GM19035 (cell line): ENCODE measurements at regions not wholly inside any gene's neighbourhood (a gene's known extent, or its start where the extent isn't known, plus 50 kb on each side); places are given as distances from the start of the nearest gene placed in this dataset.
"Not testable (repeated sequence)": the region's sequence is repeated elsewhere in the genome, so short reads cannot be mapped to it uniquely, and the experiment has no call there.

Source experiments
- ATAC-seq: cut with Tn5 transposase; IDR thresholded peaks from one replicate; pipeline ENCODE4 v1.9.1; 2021; ENCODE audit not compliant: unreplicated experiment

DNA sequence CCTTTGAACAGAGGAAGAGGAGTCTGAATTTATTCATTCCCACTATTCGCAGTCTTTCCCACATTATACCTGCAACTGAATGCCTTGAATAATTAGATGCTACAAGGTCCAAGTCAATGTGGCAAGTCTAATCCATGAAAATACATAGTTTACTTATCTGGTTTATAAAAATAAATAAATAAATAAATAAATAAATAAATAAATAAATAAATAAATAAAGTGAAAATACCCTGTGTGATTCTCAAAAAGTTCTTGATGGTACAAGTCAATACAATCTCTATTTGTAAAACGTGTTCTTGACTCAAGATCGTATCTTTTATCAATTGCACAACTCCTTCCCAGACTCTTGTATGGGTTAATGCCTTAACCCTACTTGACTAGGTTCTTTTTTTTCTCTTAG lies 417.7 kb downstream of the ZWINT start:
- ATAC-seq: no peak

DNA sequence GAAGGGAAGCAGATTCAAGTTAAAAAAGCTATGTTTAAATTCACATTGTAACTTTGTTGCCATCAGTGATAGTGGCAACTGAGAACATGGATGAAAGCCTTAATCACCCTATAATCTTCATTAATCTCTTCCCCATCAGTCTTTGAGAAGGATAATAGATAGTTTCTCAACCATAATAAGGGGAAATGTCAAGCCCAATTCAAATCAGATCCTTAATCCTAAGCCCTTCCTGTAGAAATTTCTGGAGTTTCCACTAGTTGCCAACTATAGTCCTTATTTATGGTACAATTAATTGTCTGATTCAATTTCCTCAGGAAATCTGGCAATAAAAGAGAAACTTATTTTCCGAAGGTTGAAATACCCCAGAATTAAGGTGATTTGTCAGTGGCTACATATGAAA lies 431.8 kb downstream of the ZWINT start:
- ATAC-seq: no peak

DNA sequence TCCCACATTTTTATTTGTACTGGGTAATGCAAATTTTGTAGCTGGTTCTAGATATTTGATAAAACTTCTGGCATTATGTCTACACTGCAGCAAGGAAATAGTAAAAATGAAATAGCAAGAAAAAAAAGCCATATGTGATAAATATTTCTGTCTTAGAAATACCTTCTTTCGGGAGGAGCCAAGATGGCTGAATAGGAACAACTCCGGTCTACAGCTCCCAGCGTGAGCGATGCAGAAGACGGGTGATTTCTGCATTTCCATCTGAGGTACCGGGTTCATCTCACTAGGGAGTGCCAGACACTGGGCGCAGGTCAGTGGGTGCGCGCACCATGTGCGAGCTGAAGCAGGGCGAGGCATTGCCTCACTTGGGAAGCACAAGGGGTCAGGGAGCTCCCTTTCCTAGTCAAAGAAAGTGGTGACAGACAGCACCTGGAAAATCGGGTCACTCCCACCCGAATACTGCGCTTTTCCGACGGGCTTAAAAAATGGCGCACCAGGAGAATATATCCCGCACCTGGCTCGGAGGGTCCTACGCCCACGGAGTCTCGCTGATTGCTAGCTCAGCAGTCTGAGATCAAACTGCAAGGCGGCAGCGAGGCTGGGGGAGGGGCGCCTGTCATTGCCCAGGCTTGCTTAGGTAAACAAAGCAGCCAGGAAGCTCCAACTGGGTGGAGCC lies 461.4 kb downstream of the ZWINT start:
- not testable (repeated sequence) for ATAC-seq

DNA sequence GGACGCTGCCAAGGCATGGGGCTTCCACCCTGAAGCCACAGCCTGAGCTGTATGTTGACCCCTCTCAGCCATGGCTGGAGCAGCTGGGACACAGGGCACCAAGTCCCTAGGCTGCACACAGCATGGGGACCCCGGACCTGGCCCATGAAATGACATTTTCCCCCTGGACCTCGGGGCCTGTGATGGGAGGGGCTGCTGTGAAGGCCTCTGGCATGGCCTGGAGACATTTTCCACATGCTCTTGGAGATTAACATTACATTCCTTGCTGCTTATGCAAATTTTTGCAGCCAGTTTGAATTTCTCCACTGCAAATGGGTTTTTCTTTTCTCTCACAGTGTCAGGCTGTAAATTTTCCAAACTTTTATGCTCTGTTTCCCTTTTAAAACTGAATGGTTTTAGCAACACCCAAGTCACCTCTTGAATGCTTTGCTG lies 463.6 kb downstream of the ZWINT start:
- ATAC-seq: no peak

DNA sequence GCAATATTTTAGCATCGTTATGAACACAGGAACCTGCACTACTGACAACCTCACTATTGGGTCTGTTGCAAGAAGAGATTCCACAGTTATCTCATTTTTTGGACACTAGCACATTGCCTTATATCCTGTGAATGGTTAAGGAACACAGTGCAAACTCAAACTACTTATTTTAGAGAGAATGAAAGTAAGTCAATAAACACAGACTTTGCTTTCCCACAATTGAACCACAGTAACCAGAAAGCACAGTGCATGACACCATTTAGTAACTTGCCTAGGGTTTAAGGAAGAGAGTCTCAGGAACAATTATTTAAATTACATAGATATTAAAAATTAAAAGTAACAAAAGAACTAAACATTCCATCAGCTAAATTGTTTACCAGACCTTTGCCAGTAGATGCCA lies 468.8 kb downstream of the ZWINT start:
- no peak for ATAC-seq

DNA sequence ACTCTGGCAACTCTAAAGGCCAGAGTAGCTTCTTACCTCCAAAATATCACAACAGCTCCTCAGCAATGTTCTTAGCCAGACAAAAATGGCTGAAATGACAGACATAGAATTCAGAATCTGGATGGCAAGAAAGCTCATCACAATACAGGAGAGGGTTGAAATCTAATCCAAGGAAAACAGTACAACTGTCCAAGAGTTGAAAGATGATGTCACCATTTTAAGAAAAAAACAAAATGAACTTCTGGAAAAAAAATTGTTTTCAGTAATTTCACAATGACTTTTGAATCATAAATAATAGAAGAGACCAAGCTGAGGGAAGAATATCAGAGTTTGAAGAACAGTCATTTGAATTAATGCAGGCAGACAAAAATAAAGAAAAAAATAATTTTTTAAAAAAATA lies 479.5 kb downstream of the ZWINT start:
- ATAC-seq: no peak

DNA sequence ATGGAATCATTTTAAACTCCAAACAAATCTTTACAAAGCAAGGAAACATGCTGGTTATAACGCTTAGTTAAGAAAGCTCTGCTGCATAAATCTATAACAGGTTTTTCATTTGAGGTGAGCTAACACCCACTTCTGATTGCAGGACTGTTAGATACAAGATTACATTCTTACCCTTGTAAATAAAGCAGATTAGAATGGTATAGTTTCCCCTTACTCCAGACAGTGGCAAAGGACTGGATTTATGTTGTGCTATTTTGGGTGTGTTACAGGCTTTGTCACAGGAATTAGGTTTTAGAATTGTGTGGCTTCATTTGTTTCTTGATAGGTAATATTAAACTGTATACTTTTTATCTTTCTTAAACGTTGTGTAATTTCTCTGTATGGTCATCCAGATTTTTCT lies 487.6 kb downstream of the ZWINT start:
- no peak for ATAC-seq

DNA sequence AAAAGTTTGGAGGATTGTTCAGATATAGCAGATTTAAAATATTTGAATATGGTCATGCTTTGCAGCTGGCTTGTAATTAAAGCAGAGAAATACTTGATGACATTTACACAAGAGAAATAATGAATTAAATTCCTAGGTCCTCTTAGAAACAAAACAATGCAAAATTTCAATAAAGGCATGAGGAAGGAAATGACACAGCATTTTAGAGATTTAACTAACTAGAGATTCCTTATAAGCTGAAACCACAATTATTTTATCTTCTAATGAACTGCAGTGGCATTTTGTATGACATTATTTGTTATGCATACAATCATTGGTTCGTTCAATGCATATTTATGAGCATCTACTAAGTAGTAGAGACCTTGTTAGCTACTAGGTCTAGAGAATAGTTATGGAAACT lies 490.9 kb downstream of the ZWINT start:
- no peak for ATAC-seq

DNA sequence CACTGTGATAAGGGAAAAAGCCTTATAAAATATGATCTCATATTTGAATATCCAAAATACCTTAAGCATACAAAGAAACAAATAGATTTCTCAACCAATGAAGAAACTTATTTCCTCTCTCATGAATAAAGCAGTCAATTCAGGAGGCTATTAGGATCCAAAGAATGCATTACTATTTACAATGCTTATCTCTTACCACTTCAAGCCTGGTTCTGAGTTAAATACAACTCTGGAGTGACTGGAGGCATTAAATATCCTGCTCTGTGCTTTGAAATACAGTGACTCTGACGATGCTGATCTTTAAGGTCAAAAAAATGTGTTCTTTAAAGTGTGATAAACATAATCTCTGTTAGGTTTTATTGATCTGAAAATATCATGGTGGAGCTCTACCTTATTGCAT lies 493.2 kb downstream of the ZWINT start:
- no peak for ATAC-seq

DNA sequence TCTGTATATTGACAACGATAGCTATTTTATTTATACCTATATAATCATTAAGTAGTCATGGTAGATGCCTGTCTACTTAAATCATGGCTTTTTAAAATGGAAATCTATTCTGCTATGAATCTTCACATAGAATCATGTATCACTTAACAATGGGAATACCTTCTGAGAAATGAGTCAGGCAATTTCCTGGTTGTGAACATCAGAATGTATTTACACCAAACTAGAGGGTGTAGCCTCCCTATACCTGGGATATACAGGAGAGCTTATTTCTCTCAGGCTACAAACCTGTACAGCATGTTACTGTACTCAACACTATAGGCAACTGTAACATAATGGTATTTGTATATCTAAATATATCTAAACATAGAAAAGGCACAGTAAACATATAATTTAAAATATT lies 502.3 kb downstream of the ZWINT start:
- ATAC-seq: no peak

DNA sequence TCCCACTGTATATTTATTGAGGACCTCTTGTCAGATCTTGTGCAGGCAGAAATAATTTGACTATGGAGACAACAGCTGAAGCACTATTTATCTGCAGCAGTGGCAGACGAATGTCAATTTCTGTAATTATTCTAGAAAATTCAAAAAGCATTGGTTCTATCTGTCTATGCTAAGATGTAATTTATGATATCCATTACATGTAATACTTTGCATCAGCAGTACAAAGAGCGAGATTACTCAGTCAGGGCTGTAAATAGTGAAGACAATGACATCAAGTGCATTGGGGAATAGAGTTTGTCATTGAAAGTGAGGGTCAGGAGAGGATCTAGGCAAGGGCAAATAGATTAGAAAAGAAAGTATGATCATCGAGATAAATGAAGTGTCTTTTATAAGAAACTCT lies 508.2 kb downstream of the ZWINT start:
- ATAC-seq: no peak

DNA sequence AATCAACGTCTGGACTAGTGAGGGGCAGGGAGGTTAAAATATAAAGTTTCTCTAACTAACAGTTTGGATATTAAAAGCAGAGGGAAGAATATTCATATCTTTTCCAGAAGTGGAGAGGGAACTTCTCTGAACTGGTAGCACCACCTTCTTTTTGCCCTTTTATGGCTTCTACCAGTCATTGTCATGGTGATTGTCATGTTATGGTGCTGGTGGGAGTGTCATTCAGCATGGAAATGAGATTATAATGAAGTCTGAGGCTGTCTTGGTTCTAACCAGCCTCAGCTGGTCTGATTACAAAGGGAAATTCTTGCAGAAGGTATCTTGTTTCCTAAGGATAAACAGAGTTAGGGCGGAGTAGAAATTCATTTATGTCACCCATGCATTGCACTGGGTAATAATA lies 523.8 kb downstream of the ZWINT start:
- no peak for ATAC-seq

DNA sequence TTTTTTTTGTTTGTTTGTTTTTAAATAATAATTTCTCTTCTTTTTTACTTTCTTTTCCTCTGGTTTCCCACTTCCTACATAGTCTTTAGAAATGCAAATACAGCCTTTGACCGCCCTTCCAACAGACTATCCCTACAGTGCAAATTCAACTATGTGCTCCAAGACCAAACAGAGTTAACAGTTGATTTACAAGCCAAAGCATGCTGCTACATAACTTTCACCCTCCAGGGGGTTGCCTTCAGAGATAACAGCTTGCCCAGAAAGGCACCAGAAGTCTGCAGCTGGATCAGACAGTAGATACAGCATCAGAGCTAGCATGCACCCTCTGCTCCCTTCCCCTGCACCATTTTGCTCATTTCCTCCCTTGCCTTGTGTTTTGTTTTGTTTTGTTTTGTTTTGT lies 539.0 kb downstream of the ZWINT start:
- ATAC-seq: no peak

DNA sequence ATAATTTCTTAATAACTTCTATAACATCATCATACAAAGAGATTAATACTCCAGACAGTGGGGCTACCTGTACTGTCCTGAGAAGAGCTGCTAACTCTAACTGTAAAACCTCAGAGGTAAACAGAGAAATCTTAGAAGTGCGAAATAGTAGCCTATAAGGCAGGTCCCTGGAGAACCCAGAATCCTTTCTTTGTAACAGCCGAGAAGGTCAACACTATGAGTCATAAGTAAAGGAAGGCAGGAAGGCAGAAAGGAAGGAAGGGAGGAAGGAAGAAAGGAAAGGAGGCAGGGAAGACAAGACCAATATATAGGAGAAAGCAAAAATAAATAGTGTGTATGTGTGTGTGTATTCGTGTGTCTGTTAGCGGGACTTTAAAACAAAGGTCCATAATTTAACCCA lies 540.6 kb downstream of the ZWINT start:
- ATAC-seq: no peak

DNA sequence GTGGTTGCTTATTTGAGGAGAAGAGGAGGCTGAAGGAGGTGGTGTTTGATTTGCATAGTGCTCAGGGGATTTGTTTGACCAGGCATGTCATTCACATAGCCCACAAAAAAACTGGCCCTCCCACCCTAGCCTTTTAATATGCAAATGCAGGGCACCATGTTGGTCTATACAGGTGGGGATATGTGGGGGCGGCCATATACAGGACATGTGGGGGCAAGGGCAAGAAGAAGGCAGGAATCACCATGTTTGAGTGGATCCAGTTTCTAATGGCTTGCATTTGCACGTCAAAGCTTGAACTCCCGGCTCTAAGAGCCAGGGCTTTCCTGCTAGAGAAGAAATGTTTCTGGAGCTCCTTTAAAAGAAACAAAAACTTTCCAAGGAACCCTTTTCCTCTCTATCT lies 541.0 kb downstream of the ZWINT start:
- no peak for ATAC-seq

DNA sequence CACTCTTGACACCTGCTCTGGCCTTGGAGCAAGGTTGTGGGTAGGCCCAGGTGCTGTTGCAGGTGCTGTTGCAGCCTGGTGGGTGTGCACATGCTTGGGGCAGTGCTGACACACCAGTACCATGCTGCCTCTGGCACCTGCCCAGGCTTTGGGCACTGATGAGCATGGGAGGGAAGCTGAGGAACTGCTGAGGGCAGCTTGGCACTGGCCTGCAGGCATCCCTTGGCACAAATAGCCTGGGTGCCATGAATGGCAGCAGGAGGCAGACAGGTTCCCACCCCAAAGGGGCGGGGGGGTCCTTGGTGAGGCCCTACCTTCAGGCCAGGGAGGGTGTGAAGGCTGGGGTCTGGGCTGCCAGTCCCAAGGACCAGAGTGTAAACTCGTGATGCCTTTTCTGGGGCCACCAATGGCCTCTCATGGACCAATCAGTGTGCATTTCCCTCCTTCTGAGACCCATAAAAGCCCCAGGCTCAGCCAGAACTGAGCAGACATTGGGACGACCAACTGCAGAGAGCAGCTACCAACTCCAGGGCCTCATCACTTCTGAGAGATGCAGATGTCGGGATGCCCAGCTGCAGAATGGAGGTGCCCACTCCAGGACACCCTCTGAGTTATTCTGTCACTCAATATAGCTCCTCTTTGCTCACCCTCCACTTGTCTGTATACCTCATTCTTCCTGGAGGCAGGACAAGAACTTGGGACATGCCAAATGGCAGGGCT lies 547.4 kb downstream of the ZWINT start:
- no peak for ATAC-seq

DNA sequence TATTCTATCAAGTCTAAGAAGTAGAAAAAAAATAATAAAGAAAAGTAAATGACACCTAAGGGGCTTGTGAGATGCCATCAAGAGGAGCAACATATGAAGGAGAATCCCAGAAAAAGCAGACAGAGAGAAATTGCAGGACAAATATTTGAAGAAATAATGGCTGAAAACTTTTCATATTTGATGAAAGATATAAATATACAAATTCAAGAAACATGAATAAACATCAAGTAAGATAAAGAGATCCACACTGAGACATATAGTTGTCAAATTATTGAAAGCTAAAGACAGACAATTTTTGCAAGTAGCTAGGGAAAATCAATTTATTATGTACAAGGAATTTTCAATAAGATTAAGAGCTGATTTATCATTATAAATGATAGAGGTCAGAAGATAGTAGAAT lies 558.0 kb downstream of the ZWINT start:
- no peak for ATAC-seq

DNA sequence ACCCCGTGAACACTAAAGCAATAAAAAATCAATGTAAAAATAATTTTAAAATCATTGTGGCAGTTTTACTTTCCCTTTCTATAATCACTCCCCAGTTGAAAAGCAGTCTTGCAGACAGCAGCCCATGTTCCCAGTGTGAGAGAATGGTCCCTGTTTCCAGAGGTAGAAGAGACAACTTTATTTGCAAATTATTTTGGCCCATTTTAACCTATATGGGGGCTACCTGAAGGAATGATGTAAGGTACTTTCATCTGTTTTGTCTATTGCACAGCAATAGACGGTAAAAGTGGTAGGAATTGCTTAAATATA lies 559.8 kb downstream of the ZWINT start:
- no peak for ATAC-seq

DNA sequence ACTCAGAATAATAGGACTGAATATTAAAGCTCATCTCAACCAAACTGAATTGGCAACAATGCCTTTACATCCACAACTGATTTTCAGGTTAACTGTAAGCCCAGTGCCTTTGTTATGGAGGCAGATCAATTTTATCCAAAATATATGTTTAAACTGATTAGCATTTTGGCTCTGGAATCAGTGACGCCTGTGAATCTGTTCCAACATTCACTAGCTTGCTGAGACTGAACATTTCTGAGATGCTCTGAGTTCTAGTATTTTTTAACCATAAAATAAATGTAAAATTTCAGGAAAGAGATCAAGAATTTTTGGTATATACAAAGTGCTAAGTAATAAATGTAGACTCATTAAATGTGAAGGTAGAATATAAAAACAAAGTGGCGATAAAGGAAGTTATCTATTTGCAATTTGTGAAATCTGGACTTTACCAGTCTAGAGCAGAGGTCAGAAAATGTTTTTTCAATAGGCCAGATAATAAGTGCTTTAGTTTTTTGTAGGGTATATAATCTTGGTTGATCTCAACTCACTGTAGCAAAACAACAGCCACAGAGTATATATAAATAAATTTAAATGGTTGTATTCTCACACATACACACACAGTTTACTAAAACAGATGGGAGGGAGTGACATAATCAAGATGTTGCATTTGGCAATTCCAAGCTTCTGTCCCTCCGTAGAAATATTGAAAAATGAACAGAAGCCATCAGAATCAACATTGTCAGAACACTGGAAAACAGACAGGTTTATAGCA lies 560.3 kb downstream of the ZWINT start:
- ATAC-seq: no peak

DNA sequence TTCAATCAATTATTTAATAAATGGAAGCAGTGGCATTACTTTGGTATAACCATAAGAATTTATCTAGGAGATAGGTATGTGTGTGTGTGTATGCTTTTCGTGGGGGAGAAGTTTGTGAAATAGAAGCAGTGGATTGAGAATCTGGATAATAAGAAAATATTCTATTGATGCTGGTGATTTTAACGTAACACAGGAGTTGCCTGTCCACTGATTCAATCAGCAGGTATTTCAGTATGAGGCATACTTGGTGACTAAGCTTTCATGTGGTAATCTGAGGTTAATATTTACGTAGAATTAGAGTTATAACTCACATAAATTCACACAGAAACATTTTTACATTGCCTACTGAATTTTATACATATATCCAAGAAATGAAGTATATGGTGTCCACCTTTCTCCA lies 568.0 kb downstream of the ZWINT start:
- no peak for ATAC-seq

DNA sequence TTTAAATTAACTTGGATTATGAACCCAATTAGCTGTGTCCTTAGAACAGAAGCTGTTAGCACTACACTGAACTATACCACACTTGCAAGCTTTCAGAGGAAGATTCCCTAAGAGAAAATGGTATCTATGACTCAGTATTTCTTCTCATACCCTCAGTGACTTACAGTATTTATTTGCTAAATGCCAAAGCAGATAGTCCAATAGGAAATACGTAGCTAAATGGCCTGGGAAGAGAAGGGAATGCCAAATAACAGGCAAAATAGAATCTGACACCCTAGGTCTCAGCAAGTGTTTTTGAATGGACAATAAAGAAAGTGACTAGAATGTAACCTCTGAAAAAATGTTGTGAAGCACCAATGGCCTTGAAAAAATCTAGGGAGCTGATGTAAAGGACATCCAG lies 570.8 kb downstream of the ZWINT start:
- not testable (repeated sequence) for ATAC-seq

DNA sequence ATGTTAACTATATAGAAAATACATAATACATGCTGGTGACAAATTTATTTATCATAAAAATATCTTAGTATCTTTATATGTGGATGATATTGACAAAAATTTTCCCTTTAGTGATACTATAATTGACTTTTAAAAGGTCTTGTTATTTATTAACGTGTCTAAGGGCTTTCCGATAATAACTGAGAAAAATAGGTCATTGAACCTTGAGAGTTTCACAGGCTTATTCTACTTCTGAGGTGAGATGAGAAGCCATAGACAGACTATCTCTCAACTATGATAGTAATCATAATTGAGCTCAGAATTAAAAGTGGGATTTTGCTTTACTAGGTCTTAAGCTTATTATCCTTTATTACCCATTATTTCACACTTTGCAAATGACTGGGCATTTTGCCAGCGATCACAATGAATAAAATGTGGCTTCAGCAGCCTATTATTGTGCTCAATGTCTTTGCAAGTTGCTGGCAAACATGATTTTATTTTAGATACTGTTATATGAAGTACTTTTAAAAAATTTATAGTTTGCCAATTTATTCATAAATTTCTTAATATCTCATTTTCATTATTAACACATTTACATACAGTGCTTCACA lies 574.5 kb downstream of the ZWINT start:
- no peak for ATAC-seq
